ENCODE measurements at regions not wholly inside any gene's neighbourhood (a gene's known extent, or its start where the extent isn't known, plus 50 kb on each side); places are given as distances from the start of the nearest gene placed in this dataset.
"Not testable (repeated sequence)": the region's sequence is repeated elsewhere in the genome, so short reads cannot be mapped to it uniquely, and the experiment has no call there.

DNA sequence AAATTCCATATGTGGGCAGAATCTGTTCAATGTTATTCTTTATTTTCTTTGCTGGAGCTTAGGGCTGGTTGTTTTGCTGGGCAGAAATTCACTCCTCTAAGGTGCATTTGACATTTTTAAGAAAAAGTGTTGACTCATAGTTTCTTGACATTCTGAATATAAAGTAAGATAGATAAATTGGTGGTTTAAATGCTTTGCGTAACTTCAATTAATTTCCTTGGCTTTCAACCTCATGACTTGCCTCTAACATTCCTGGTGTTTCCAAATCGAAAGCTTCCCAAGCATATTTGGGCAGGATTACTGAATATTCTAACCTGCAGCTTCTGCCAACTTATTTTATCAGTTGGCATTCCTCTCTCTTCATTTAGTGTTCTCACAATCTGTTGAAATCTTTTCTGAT lies 718.7 kb upstream of the ADGRB3 start:
- no peak overlapping the region for H3K27ac ChIP-seq
- DNase-seq, result no peak
- H3K36me3 ChIP-seq (replicated peaks), result no peaks in the 10 kb centered on the region
- no peaks in the 10 kb centered on the region for H3K27me3 ChIP-seq (replicated peaks)
- TF ChIP-seq, protein P1, sequence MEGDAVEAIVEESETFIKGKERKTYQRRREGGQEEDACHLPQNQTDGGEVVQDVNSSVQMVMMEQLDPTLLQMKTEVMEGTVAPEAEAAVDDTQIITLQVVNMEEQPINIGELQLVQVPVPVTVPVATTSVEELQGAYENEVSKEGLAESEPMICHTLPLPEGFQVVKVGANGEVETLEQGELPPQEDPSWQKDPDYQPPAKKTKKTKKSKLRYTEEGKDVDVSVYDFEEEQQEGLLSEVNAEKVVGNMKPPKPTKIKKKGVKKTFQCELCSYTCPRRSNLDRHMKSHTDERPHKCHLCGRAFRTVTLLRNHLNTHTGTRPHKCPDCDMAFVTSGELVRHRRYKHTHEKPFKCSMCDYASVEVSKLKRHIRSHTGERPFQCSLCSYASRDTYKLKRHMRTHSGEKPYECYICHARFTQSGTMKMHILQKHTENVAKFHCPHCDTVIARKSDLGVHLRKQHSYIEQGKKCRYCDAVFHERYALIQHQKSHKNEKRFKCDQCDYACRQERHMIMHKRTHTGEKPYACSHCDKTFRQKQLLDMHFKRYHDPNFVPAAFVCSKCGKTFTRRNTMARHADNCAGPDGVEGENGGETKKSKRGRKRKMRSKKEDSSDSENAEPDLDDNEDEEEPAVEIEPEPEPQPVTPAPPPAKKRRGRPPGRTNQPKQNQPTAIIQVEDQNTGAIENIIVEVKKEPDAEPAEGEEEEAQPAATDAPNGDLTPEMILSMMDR (IDR thresholded peaks at IDR 0.05; ENCODE audit: low read depth, low read length, missing control alignments), result no peak
- H3K4me3 ChIP-seq (ENCODE audit: low read depth, low read length), result no peak overlapping the region
- in situ Hi-C loops (cut with HindIII; ENCODE audit: low pct_ligation_motif_present, low sequenced_read_pairs), result no loop called here

DNA sequence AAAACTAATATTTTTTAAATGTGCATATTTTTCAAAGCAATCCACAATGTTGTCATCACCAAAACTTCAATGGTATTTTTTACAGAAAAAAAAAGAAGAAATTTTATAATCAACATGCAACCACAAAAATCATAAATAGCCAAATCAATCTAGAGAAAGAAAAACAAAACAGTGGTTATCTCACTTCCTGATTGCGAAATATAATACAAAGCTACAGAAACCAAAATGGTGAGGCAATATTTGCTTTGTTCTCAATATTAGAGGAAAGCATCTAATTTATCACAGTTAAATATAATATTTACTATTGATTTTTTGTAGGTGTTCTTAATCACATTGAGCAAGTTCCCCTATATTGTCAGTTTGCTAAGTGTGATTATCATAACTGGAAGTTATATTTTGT lies 720.7 kb upstream of the ADGRB3 start:
- in situ Hi-C loops (cut with HindIII; ENCODE audit: low pct_ligation_motif_present, low sequenced_read_pairs), result no loop called here
- no peaks in the 10 kb centered on the region for H3K36me3 ChIP-seq (replicated peaks)
- no peak overlapping the region for H3K4me3 ChIP-seq (ENCODE audit: low read depth, low read length)
- no peaks in the 10 kb centered on the region for H3K27me3 ChIP-seq (replicated peaks)
- TF ChIP-seq, protein P1 (IDR thresholded peaks at IDR 0.05; ENCODE audit: low read depth, low read length, missing control alignments), result no peak
- no peak overlapping the region for H3K27ac ChIP-seq
- no peak for DNase-seq

- TF ChIP-seq, protein P1 (IDR thresholded peaks at IDR 0.05; ENCODE audit: low read depth, low read length, missing control alignments), result no peak
- no peak for DNase-seq
- Histone ChIP-seq H3K27me3 (replicated peaks) (no peaks in the 10 kb centered on the region), H3K27ac (no peak overlapping the region), H3K4me3 (ENCODE audit: low read depth, low read length) (no peak overlapping the region), H3K36me3 (replicated peaks) (no peaks in the 10 kb centered on the region)
- in situ Hi-C loops (cut with HindIII; ENCODE audit: low pct_ligation_motif_present, low sequenced_read_pairs), result no loop called here
These were observed 725.7 kb upstream of the ADGRB3 start for GRCh38 chr6:67909354-67909753.

- in situ Hi-C loops (cut with HindIII; ENCODE audit: low pct_ligation_motif_present, low sequenced_read_pairs), result no loop called here
- no peak overlapping the region for H3K4me3 ChIP-seq (ENCODE audit: low read depth, low read length)
These were observed 726.7 kb upstream of the ADGRB3 start for GRCh38 chr6:67908379-67908778.

GRCh38 chr6:67904735-67905134 lies 730.3 kb upstream of the ADGRB3 start:
- H3K27me3 ChIP-seq (replicated peaks); H3K36me3 ChIP-seq (replicated peaks); H3K27ac ChIP-seq; H3K4me3 ChIP-seq (ENCODE audit: low read depth, low read length); DNase-seq; in situ Hi-C loops (cut with HindIII; ENCODE audit: low pct_ligation_motif_present, low sequenced_read_pairs): not testable (repeated sequence)

More at GRCh38 chr6:67908379-67908778, 726.7 kb upstream of the ADGRB3 start:
- H3K27ac ChIP-seq, result no peak overlapping the region
- no peaks in the 10 kb centered on the region for H3K27me3 ChIP-seq (replicated peaks)
- no peak for DNase-seq
- TF ChIP-seq, protein P1 (IDR thresholded peaks at IDR 0.05; ENCODE audit: low read depth, low read length, missing control alignments), result no peak
- H3K36me3 ChIP-seq (replicated peaks), result no peaks in the 10 kb centered on the region

DNA sequence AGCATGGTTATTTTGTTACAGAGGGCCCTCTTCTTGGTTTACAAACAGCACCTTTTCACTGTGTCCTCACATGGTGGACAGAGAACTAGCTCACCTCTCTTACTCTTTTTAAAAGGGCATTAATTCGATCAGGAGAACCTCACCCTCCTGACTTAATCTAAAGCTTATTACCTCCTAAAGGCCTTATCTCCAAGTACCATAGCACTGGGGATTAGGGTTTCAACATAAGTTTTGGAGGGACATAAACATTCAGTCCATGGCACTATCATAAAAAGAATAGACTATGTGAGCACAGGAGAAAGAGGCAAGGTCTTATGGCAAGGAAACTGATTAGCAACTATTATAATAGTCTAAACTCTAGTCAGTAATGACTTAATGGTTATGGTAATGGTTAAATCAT lies 736.2 kb upstream of the ADGRB3 start:
- in situ Hi-C loops (cut with HindIII; ENCODE audit: low pct_ligation_motif_present, low sequenced_read_pairs), result no loop called here
- no peak for DNase-seq
- H3K36me3 ChIP-seq (replicated peaks), result no peaks in the 10 kb centered on the region
- H3K27me3 ChIP-seq (replicated peaks), result no peaks in the 10 kb centered on the region
- no peak overlapping the region for H3K4me3 ChIP-seq (ENCODE audit: low read depth, low read length)
- H3K27ac ChIP-seq, result no peak overlapping the region
- TF ChIP-seq, protein P1 (IDR thresholded peaks at IDR 0.05; ENCODE audit: low read depth, low read length, missing control alignments), result no peak

All from brain microvascular endothelial cell (primary cell).